ENCODE measurements at regions not wholly inside any gene's neighbourhood (a gene's known extent, or its start where the extent isn't known, plus 50 kb on each side); places are given as distances from the start of the nearest gene placed in this dataset.

- TF ChIP-seq CTCF (IDR thresholded peaks at IDR 0.05), result no peak
- Histone ChIP-seq H3K4me3 (ENCODE audit: low read depth in 1 of 2, low read length in 1 of 2) (no peak overlapping the region), H3K9me3 (no peaks in the 10 kb centered on the region), H3K27me3 (no peaks in the 10 kb centered on the region), H3K36me3 (no peaks in the 10 kb centered on the region), H3K27ac (no peak overlapping the region), H3K4me1 (ENCODE audit: control insufficient read depth in 1 of 2, insufficient read depth in 1 of 2, low read depth in 1 of 2, low read length in 1 of 2) (no peaks in the 10 kb centered on the region)
These were observed 685.0 kb upstream of the SGCG start for GRCh38 chr13:22495819-22496218.

GRCh38 chr13:22496803-22497508, 683.8 kb upstream of the SGCG start:
- TF ChIP-seq CTCF (IDR thresholded peaks at IDR 0.05), result no peak
- Histone ChIP-seq H3K4me1 (ENCODE audit: control insufficient read depth in 1 of 2, insufficient read depth in 1 of 2, low read depth in 1 of 2, low read length in 1 of 2) (no peaks in the 10 kb centered on the region), H3K27ac (no peak overlapping the region), H3K9me3 (no peaks in the 10 kb centered on the region), H3K4me3 (ENCODE audit: low read depth in 1 of 2, low read length in 1 of 2) (no peak overlapping the region), H3K27me3 (no peaks in the 10 kb centered on the region), H3K36me3 (no peaks in the 10 kb centered on the region)

GRCh38 chr13:22497991-22498780, 682.6 kb upstream of the SGCG start:
- Histone ChIP-seq H3K4me1 (ENCODE audit: control insufficient read depth in 1 of 2, insufficient read depth in 1 of 2, low read depth in 1 of 2, low read length in 1 of 2) (no peaks in the 10 kb centered on the region), H3K27ac (no peak overlapping the region), H3K36me3 (no peaks in the 10 kb centered on the region), H3K4me3 (ENCODE audit: low read depth in 1 of 2, low read length in 1 of 2) (no peak overlapping the region), H3K9me3 (no peaks in the 10 kb centered on the region), H3K27me3 (no peaks in the 10 kb centered on the region)
- TF ChIP-seq CTCF (IDR thresholded peaks at IDR 0.05), result no peak

- Histone ChIP-seq H3K27me3 (no peaks in the 10 kb centered on the region), H3K4me3 (ENCODE audit: low read depth in 1 of 2, low read length in 1 of 2) (no peak overlapping the region), H3K27ac (no peak overlapping the region), H3K36me3 (no peaks in the 10 kb centered on the region), H3K9me3 (no peaks in the 10 kb centered on the region), H3K4me1 (ENCODE audit: control insufficient read depth in 1 of 2, insufficient read depth in 1 of 2, low read depth in 1 of 2, low read length in 1 of 2) (no peaks in the 10 kb centered on the region)
- no peak for TF ChIP-seq CTCF (IDR thresholded peaks at IDR 0.05)
These were observed 680.9 kb upstream of the SGCG start for GRCh38 chr13:22499919-22500318.

- Histone ChIP-seq H3K4me3 (ENCODE audit: low read depth in 1 of 2, low read length in 1 of 2) (no peak overlapping the region), H3K4me1 (ENCODE audit: control insufficient read depth in 1 of 2, insufficient read depth in 1 of 2, low read depth in 1 of 2, low read length in 1 of 2) (no peaks in the 10 kb centered on the region), H3K9me3 (no peaks in the 10 kb centered on the region), H3K27me3 (no peaks in the 10 kb centered on the region), H3K36me3 (no peaks in the 10 kb centered on the region), H3K27ac (no peak overlapping the region)
- TF ChIP-seq CTCF (IDR thresholded peaks at IDR 0.05), result no peak
These were observed 675.3 kb upstream of the SGCG start for GRCh38 chr13:22505489-22505888.
